CD4-positive, alpha-beta T cell treated with Interleukin-1 beta for 1 hour (primary cell): ENCODE measurements at regions not wholly inside any gene's neighbourhood (a gene's known extent, or its start where the extent isn't known, plus 50 kb on each side); places are given as distances from the start of the nearest gene placed in this dataset.

ENCODE experiments used
- DNase-seq, 2 donors: peaks; one replicate each; pipeline ENCODE4 v3.0.0-alpha.2; 2020 to 2022

- no peak for DNase-seq
These were observed 318.3 kb downstream of the EIPR1 start for GRCh38 chr2:3059141-3059925.

DNA sequence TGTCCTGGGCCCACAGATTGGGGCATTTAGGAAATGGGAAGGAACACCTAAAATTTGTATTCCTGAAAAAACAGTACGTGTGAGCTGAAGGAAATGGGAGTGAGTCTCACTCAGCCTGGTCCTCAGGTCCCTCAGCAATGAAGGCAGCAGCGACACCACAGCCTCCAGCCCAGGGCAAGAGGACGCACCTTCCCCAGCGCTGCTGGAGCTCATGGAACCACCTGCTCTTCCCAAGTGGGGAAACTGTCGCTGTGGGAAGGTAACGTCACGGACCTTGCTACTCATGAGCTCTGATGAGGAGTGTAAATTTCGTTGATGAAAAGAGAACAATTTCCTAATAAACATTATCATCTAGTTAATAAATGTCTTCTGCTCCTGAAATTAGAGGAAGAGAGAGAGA is 323.6 kb downstream of the EIPR1 start:
- DNase-seq, result no peak

DNA sequence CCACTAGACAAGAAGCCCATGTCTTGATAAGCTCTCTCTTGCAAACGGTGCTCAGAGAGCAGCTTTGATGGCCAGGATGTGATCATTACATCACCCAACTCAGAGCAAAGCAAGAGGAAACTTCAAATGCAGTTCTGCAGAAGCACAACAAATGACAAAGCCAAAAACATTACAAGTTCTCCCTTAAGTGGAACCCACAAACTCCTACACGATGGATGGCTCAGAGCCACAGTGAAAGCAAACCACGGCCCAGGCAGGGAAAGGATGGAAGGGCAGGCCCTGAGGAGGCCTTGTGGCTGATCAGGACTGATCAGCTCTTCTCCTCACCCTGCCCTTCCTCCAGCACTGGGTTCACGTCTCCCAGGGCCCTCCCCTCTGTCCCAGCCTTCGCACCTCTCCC is 326.4 kb downstream of the EIPR1 start:
- DNase-seq, result no peak

DNA sequence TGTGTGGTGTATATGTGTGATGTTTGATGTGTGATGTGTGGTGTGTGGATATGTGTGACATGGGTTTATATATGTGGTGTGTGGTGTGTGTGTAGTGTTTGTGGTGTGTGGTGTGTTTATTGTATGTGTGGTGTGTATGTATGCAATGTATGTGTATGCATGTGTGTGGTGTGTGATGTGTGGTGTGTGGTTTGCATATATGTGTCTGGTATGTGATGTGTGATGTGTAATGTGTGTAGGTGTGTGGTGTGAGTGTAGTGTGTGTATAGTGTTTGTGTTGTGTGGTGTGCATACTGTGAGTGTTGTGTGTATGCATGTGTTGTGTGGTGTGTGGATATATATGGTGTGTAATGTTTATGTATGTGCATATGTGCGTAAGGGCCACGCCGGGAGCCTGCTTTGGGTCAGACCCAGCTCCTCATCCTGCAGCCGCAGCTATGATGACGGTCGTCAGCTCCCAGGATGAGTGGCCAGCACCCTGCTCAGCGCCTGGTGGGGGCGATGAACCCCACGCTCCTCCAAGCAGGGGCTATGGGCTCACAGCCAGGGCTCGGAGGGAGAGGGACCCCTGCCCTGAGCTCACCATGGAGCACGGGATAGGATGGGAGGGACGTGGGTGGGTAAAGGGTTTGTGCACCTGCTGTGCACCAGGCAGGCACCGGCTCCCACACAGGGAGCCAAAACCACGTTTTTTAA is 331.3 kb downstream of the EIPR1 start:
- no peak for DNase-seq

GRCh38 chr2:3045318-3045921 is 332.2 kb downstream of the EIPR1 start:
- no peak for DNase-seq

DNA sequence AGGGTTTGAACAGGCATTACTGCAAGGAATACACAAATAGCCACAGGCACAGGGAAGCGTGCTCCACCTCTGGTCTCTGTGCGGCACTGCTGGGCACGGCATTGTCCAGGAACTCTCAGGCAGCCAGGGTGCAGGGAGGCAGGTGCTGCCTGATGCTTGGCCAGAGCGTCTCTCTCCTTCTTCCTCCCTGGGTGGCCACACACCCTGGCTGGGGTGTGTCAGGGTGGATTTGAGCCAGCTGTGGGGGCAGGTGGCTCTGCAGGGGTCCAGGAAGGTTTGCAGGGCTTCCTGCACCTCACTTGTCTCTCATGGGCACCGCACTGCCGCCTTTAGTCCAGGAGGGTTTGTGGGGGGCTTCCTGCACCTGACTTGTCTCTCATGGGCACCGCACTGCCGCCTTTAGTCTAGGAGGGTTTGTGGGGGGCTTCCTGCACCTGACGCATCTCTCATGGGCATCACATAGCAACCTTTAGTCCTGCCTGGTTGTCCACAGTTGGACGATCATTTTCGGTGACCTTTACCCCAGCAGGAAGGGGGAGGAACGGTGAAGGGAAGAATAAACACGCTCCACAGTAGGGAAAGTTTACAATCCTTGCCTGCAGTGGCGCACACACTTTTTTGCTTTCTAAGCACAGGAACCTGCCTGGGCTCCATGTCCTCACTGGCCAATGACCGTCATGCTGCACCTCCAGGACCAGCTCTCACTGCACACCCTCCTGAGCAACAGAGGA is 332.9 kb downstream of the EIPR1 start:
- DNase-seq, result no peak

- DNase-seq, result no peak
These were observed 333.9 kb downstream of the EIPR1 start for GRCh38 chr2:3043726-3044125.

GRCh38 chr2:3042601-3043585 is 334.7 kb downstream of the EIPR1 start:
- DNase-seq, result no peak

GRCh38 chr2:3041841-3042600 is 335.6 kb downstream of the EIPR1 start:
- no peak for DNase-seq

- no peak for DNase-seq
These were observed 336.4 kb downstream of the EIPR1 start for GRCh38 chr2:3041246-3041645.

DNA sequence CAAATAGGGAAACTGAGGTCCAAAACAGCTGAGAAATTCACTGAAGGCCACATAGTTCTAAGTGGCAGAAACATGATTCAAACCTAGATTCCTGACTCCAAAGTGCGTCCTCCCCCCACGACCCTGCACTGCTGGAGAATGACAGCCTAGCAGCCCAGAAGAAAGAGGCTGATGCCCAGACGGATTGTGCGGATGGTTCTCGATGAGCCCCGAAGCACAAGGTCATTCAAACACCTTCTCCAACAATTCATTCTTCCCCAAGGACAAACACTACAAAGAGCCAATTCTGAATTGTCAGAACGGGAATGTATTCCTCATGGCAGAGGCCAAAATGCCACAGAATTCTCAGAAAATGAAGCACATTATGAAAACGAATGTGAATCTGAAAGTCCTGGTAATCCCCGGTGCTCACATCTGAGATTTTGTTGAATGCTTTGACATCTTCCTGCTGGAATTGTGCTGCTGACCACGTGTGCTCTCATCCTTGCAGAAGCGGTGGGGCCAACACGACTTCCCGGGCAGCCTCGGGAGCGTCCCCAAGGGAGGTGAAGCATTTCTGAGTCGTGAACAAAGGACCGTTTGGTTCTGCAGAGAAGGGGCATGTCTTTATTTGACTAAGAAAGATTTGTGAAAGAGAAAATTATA is 337.0 kb downstream of the EIPR1 start:
- no peak for DNase-seq

DNA sequence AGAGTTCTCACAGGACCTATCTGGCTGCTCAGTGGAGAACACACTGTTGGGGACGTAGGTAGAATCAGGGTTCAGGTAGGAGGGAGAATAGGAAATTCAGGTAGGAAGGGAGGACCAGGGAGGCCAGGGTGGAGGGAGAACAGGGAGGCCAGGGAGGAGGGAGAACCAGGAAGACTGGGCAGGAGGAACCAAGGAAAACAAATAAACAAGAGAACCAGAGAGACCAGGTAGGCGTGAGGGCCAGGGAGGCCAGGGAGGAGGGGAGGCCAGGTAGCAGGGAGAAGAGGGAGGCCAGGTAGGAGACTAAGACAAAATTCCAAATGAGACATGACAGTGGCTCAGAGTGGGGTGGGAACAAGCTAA is 337.6 kb downstream of the EIPR1 start:
- DNase-seq, result no peak

GRCh38 chr2:3039188-3040065 is 338.2 kb downstream of the EIPR1 start:
- no peak for DNase-seq

GRCh38 chr2:3038636-3039035 is 339.0 kb downstream of the EIPR1 start:
- no peak for DNase-seq

- no peak for DNase-seq
These were observed 340.1 kb downstream of the EIPR1 start for GRCh38 chr2:3037196-3038194.

DNA sequence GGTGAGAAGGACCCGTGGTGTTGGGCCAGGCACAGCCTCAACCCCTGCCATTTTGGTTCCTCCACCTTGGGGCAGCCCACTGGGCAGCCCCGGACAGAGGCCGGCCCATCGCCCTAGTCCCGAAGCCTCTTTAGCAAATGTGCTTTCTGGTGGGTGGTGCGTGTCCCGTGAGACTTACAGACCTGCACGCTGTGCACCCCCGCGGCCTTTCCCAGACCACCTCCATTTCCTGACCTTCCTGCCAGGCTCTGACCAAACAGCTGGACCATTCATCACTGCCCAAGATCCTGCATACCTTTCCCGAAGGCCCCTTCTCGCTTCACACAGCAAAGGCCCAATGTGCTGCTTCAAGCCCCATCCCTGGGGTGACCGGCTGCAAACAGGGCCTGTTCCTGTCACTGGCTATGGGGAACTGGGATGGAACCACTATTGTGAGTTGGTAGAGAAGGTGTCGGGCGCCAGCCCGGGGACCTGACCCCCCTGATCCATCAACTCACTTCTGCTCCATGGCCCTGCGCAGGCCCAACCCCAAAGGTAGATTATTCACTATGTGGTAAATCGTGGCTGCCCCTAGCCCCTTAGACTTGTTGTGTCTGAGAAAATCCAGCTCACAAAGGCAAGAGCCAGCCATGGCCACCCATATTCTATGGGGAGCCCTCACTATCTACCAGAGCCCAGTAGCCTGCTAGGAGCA is 341.0 kb downstream of the EIPR1 start:
- DNase-seq, result no peak

- no peak for DNase-seq
These were observed 342.1 kb downstream of the EIPR1 start for GRCh38 chr2:3035385-3036050.
